GM12891 (cell line): ENCODE measurements at regions not wholly inside any gene's neighbourhood (a gene's known extent, or its start where the extent isn't known, plus 50 kb on each side); places are given as distances from the start of the nearest gene placed in this dataset.

Experiments
- POLR2A ChIP-seq: IDR thresholded peaks from 2 replicates; pipeline ENCODE4 v1.6.1; 2011; ENCODE audit warnings: low read depth, low read length, control low read depth
- POU2F2 ChIP-seq: IDR thresholded peaks from 2 replicates; pipeline ENCODE4 v1.6.1; 2011; ENCODE audit warnings: low read depth, mild to moderate bottlenecking, control low read depth, low read length, moderate library complexity

DNA sequence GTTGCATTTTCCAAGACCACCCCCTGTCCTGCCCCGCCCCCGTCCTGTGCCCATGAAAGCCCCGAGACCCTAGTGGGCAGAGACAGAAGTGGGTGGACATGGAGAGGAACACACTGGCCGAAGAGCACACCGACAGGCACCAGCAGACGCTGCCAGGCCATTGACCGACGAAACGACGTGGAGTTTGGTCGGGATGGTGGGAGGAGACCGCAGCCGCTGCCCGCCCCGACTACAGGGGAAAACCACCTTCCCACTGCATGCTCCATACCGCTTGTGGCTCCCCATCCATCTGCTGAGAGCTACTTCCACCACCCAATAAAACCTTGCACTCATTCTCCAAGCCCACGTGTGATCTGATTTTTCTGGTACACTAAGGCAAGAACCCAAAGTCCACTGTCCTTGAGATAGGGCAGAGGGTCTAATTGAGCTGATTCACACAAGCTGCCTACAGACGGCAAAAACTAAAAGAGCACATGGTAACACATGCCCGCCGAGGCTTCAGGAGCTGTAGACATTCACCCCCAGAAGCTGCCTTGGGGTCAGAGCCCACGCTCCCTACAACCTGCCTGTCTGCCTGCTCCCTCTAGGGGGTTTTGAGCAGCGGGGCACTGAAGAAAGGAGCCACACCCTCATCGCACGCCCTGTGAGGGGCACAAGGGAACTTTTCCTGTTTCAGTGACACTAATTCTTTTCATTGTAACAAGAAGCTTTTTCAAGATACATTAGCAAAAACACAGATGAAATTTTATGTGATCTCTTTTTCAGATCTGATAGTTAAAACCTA is 81.2 kb upstream of the RAB3GAP2 start:
- TF ChIP-seq POU2F2 = no peak
- TF ChIP-seq POLR2A = no peak
